Uterus (tissue), 3 donors: ENCODE measurements at regions not wholly inside any gene's neighbourhood (a gene's known extent, or its start where the extent isn't known, plus 50 kb on each side); places are given as distances from the start of the nearest gene placed in this dataset.

Source experiments
- DNase-seq, 2 donors: peaks; one replicate each; pipeline ENCODE4 v3.0.0-alpha.2; 2019 to 2020
- H3K27ac ChIP-seq, 2 donors: fragments of 200-600 bp; sonication (generic); 1 replicate in 1 of 2; 2 replicates in 1 of 2; pipeline ENCODE4 v1.5.1; 2016 to 2018
- H3K27me3 ChIP-seq, 2 donors: fragments of 200-600 bp; sonication (generic); one replicate each; pipeline ENCODE4 v1.5.1; 2018 to 2019; ENCODE audit warnings: control low read depth in 1 of 2
- H3K36me3 ChIP-seq, 2 donors: fragments of 200-600 bp; sonication (generic); one replicate each; pipeline ENCODE4 v1.5.1; 2019; ENCODE audit warnings: control low read depth in 1 of 2
- H3K4me1 ChIP-seq, 2 donors: fragments of 200-600 bp; sonication (generic); one replicate each; pipeline ENCODE4 v1.5.1; 2018 to 2019; ENCODE audit warnings: control low read depth in 1 of 2
- H3K4me3 ChIP-seq, 2 donors: fragments of 200-600 bp; sonication (generic); 1 replicate in 1 of 2; 2 replicates in 1 of 2; pipeline ENCODE4 v1.5.1; 2018 to 2019; ENCODE audit warnings: mild to moderate bottlenecking in 1 of 2
- H3K9me3 ChIP-seq, 2 donors: fragments of 200-600 bp; sonication (generic); one replicate each; pipeline ENCODE4 v1.5.1; 2019; ENCODE audit warnings: control low read depth in 1 of 2
- POLR2A ChIP-seq, 2 donors: fragments of 450-650 bp; IDR thresholded peaks; one replicate each; pipeline ENCODE4 v1.6.1; 2016; ENCODE audit warnings: antibody characterized with exemption in 2 of 2, mild to moderate bottlenecking in 1 of 2, moderate library complexity in 1 of 2
- intact Hi-C: fragments of 100-400 bp; cut with DNase I; formaldehyde crosslinking; loops from one replicate; pipeline ENCODE4 v1.15.1; 2023; ENCODE audit warnings: low total_unique reads
- TF ChIP-seq, protein P1 (sequence below), 4 experiments: fragments of 200-600 bp in 2 of 4; fragments of 450-650 bp in 2 of 4; sonication (generic) in 2 of 4; IDR thresholded peaks; one replicate each; pipeline ENCODE4 v1.5.1; 2016 to 2019; ENCODE audit warnings: antibody characterized with exemption in 4 of 4, mild to moderate bottlenecking in 2 of 4, moderate library complexity in 1 of 4
- donor health status: DM: yes; HTN: yes; CAD: no.

GRCh38 chr3:148089171-148089570, 608.5 kb upstream of the AGTR1 start:
- Histone ChIP-seq H3K4me1 (no peaks in the 10 kb centered on the region), H3K4me3 (no peak overlapping the region), H3K9me3 (no peaks in the 10 kb centered on the region), H3K27me3 (no peaks in the 10 kb centered on the region), H3K27ac (no peak overlapping the region), H3K36me3 (no peaks in the 10 kb centered on the region)
- no peak for TF ChIP-seq POLR2A (IDR thresholded peaks at IDR 0.05)
- TF ChIP-seq, protein P1, sequence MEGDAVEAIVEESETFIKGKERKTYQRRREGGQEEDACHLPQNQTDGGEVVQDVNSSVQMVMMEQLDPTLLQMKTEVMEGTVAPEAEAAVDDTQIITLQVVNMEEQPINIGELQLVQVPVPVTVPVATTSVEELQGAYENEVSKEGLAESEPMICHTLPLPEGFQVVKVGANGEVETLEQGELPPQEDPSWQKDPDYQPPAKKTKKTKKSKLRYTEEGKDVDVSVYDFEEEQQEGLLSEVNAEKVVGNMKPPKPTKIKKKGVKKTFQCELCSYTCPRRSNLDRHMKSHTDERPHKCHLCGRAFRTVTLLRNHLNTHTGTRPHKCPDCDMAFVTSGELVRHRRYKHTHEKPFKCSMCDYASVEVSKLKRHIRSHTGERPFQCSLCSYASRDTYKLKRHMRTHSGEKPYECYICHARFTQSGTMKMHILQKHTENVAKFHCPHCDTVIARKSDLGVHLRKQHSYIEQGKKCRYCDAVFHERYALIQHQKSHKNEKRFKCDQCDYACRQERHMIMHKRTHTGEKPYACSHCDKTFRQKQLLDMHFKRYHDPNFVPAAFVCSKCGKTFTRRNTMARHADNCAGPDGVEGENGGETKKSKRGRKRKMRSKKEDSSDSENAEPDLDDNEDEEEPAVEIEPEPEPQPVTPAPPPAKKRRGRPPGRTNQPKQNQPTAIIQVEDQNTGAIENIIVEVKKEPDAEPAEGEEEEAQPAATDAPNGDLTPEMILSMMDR (IDR thresholded peaks at IDR 0.05), result no peak
- intact Hi-C loops, result no loop called here
- DNase-seq, result no peak

- H3K4me3 ChIP-seq, result no peak overlapping the region
- DNase-seq, result no peak
- no peaks in the 10 kb centered on the region for H3K36me3 ChIP-seq
- no peaks in the 10 kb centered on the region for H3K9me3 ChIP-seq
- TF ChIP-seq, protein P1 (IDR thresholded peaks at IDR 0.05), result no peak
- TF ChIP-seq POLR2A (IDR thresholded peaks at IDR 0.05), result no peak
- H3K27ac ChIP-seq, result no peak overlapping the region
- intact Hi-C loops, result no loop called here
- H3K27me3 ChIP-seq, result no peaks in the 10 kb centered on the region
- H3K4me1 ChIP-seq, result no peaks in the 10 kb centered on the region
Measured at GRCh38 chr3:148090156-148090555, 607.5 kb upstream of the AGTR1 start.

- TF ChIP-seq, protein P1 (IDR thresholded peaks at IDR 0.05), result no peak
- TF ChIP-seq POLR2A (IDR thresholded peaks at IDR 0.05), result no peak
- intact Hi-C loops, result no loop called here
- H3K36me3 ChIP-seq, result peaks cover 0 to 3% of the 10 kb centered on the region in 2 donors
- H3K27me3 ChIP-seq, result no peaks in the 10 kb centered on the region
- H3K9me3 ChIP-seq, result no peaks in the 10 kb centered on the region
- H3K27ac ChIP-seq, result no peak overlapping the region
- H3K4me1 ChIP-seq, result no peaks in the 10 kb centered on the region
- DNase-seq, result no peak
- H3K4me3 ChIP-seq, result no peak overlapping the region
Measured at GRCh38 chr3:148092624-148093347, 604.9 kb upstream of the AGTR1 start.

GRCh38 chr3:148093753-148094152, 604.0 kb upstream of the AGTR1 start:
- no peak for DNase-seq
- TF ChIP-seq, protein P1 (IDR thresholded peaks at IDR 0.05), result no peak
- no peak for TF ChIP-seq POLR2A (IDR thresholded peaks at IDR 0.05)
- no peaks in the 10 kb centered on the region for H3K4me1 ChIP-seq
- no peaks in the 10 kb centered on the region for H3K27me3 ChIP-seq
- H3K9me3 ChIP-seq, result no peaks in the 10 kb centered on the region
- intact Hi-C loops, result no loop called here
- H3K27ac ChIP-seq, result no peak overlapping the region
- no peak overlapping the region for H3K4me3 ChIP-seq
- H3K36me3 ChIP-seq, result peaks cover 0 to 3% of the 10 kb centered on the region in 2 donors

- no peak overlapping the region for H3K4me3 ChIP-seq
- TF ChIP-seq, protein P1 (IDR thresholded peaks at IDR 0.05), result no peak
- TF ChIP-seq POLR2A (IDR thresholded peaks at IDR 0.05), result no peak
- intact Hi-C loops, result no loop called here
Measured at GRCh38 chr3:148095962-148096361, 601.7 kb upstream of the AGTR1 start.

More at GRCh38 chr3:148095962-148096361, 601.7 kb upstream of the AGTR1 start:
- DNase-seq, result no peak
- Histone ChIP-seq H3K27ac (no peak overlapping the region), H3K36me3 (peaks cover 0 to 3% of the 10 kb centered on the region in 2 donors), H3K9me3 (no peaks in the 10 kb centered on the region), H3K27me3 (no peaks in the 10 kb centered on the region), H3K4me1 (no peaks in the 10 kb centered on the region)
